ENCODE measurements at regions not wholly inside any gene's neighbourhood (a gene's known extent, or its start where the extent isn't known, plus 50 kb on each side); places are given as distances from the start of the nearest gene placed in this dataset.

GRCh38 chr7:19224951-19225350 lies 79.7 kb upstream of the FERD3L start:
- TF ChIP-seq NFYB (CRISPR knock-in tag; conservative IDR thresholded peaks at IDR 0.05; ENCODE audit: low read depth) (no peak), FOXJ3 (CRISPR knock-in tag; IDR thresholded peaks at IDR 0.05; ENCODE audit: borderline replicate concordance) (no peak), CTCF (IDR thresholded peaks at IDR 0.05) (no peak), CREM (CRISPR knock-in tag; IDR thresholded peaks at IDR 0.05) (no peak), USF2 (CRISPR knock-in tag; IDR thresholded peaks at IDR 0.05) (no peak), MXD4 (CRISPR knock-in tag; IDR thresholded peaks at IDR 0.05; ENCODE audit: borderline replicate concordance) (no peak)
